ENCODE measurements at regions not wholly inside any gene's neighbourhood (a gene's known extent, or its start where the extent isn't known, plus 50 kb on each side); places are given as distances from the start of the nearest gene placed in this dataset.
"Not testable (repeated sequence)": the region's sequence is repeated elsewhere in the genome, so short reads cannot be mapped to it uniquely, and the experiment has no call there.

- DNase-seq = no peak
Measured at GRCh38 chr6:113006494-113006893, 659.4 kb downstream of the RFPL4B start.

- DNase-seq = no peak
Measured at GRCh38 chr6:113009682-113010081, 662.6 kb downstream of the RFPL4B start.

GRCh38 chr6:113010196-113010989 lies 663.3 kb downstream of the RFPL4B start:
- no peak for DNase-seq

- no peak for DNase-seq
Measured at GRCh38 chr6:113011389-113011788, 664.3 kb downstream of the RFPL4B start.

GRCh38 chr6:113011801-113012200 lies 664.7 kb downstream of the RFPL4B start:
- no peak for DNase-seq

GRCh38 chr6:113015249-113015648 lies 668.1 kb downstream of the RFPL4B start:
- DNase-seq = no peak

GRCh38 chr6:113017353-113017752 lies 670.2 kb downstream of the RFPL4B start:
- no peak for DNase-seq

- no peak for DNase-seq
Measured at GRCh38 chr6:113018351-113019151, 671.4 kb downstream of the RFPL4B start.

GRCh38 chr6:113019176-113019575 lies 672.0 kb downstream of the RFPL4B start:
- no peak for DNase-seq

GRCh38 chr6:113027780-113028179 lies 680.6 kb downstream of the RFPL4B start:
- no peak for DNase-seq

GRCh38 chr6:113029161-113029560 lies 682.0 kb downstream of the RFPL4B start:
- not testable (repeated sequence) for DNase-seq

GRCh38 chr6:113031591-113032238 lies 684.6 kb downstream of the RFPL4B start:
- no peak for DNase-seq

- no peak for DNase-seq
Measured at GRCh38 chr6:113039005-113039404, 691.9 kb downstream of the RFPL4B start.

- DNase-seq = no peak
Measured at GRCh38 chr6:113047148-113047547, 700.0 kb downstream of the RFPL4B start.

GRCh38 chr6:113047932-113048331 lies 700.8 kb downstream of the RFPL4B start:
- DNase-seq = no peak

- no peak for DNase-seq
Measured at GRCh38 chr6:113048741-113049140, 701.6 kb downstream of the RFPL4B start.

- DNase-seq = no peak
Measured at GRCh38 chr6:113049190-113049589, 702.1 kb downstream of the RFPL4B start.

- no peak for DNase-seq
Measured at GRCh38 chr6:113050010-113050858, 703.1 kb downstream of the RFPL4B start.

GRCh38 chr6:113050979-113051378 lies 703.8 kb downstream of the RFPL4B start:
- DNase-seq = no peak

GRCh38 chr6:113052506-113052905 lies 705.4 kb downstream of the RFPL4B start:
- no peak for DNase-seq

- no peak for DNase-seq
Measured at GRCh38 chr6:113055061-113055460, 707.9 kb downstream of the RFPL4B start.

- DNase-seq = no peak
Measured at GRCh38 chr6:113055998-113056397, 708.9 kb downstream of the RFPL4B start.

All from NCI-H510A (cell line).